HG03159 (cell line): ENCODE measurements at regions not wholly inside any gene's neighbourhood (a gene's known extent, or its start where the extent isn't known, plus 50 kb on each side); places are given as distances from the start of the nearest gene placed in this dataset.
"Not testable (repeated sequence)": the region's sequence is repeated elsewhere in the genome, so short reads cannot be mapped to it uniquely, and the experiment has no call there.

Experiments
- ATAC-seq: cut with Tn5 transposase; IDR thresholded peaks from one replicate; pipeline ENCODE4 v1.9.1; 2021; ENCODE audit warnings: mild to moderate bottlenecking, moderate library complexity; ENCODE audit not compliant: unreplicated experiment

- ATAC-seq, result not testable (repeated sequence)
These were observed 517.6 kb downstream of the TTLL7 start for GRCh38 chr1:83481284-83481683.

GRCh38 chr1:83479591-83480239 is 519.2 kb downstream of the TTLL7 start:
- ATAC-seq, result not testable (repeated sequence)

- not testable (repeated sequence) for ATAC-seq
These were observed 520.8 kb downstream of the TTLL7 start for GRCh38 chr1:83478127-83478526.

GRCh38 chr1:83476518-83476917 is 522.4 kb downstream of the TTLL7 start:
- peak; percentile 81 for ATAC-seq

GRCh38 chr1:83474946-83475345 is 524.0 kb downstream of the TTLL7 start:
- not testable (repeated sequence) for ATAC-seq

GRCh38 chr1:83473986-83474385 is 524.9 kb downstream of the TTLL7 start:
- ATAC-seq, result not testable (repeated sequence)

- ATAC-seq, result not testable (repeated sequence)
These were observed 526.9 kb downstream of the TTLL7 start for GRCh38 chr1:83472066-83472465.

- ATAC-seq, result not testable (repeated sequence)
These were observed 527.7 kb downstream of the TTLL7 start for GRCh38 chr1:83471272-83471671.

GRCh38 chr1:83468336-83468735 is 530.6 kb downstream of the TTLL7 start:
- not testable (repeated sequence) for ATAC-seq

GRCh38 chr1:83457735-83458248 is 541.1 kb downstream of the TTLL7 start:
- ATAC-seq, result peak; percentile 55

GRCh38 chr1:83457281-83457680 is 541.7 kb downstream of the TTLL7 start:
- ATAC-seq, result not testable (repeated sequence)

GRCh38 chr1:83455753-83456152 is 543.2 kb downstream of the TTLL7 start:
- ATAC-seq, result not testable (repeated sequence)

- ATAC-seq, result not testable (repeated sequence)
These were observed 553.1 kb downstream of the TTLL7 start for GRCh38 chr1:83445873-83446272.

GRCh38 chr1:83442412-83442811 is 556.5 kb downstream of the TTLL7 start:
- not testable (repeated sequence) for ATAC-seq

GRCh38 chr1:83440586-83440985 is 558.3 kb downstream of the TTLL7 start:
- not testable (repeated sequence) for ATAC-seq

GRCh38 chr1:83440021-83440420 is 558.9 kb downstream of the TTLL7 start:
- ATAC-seq, result not testable (repeated sequence)

GRCh38 chr1:83438316-83438715 is 560.6 kb downstream of the TTLL7 start:
- ATAC-seq, result not testable (repeated sequence)

GRCh38 chr1:83435336-83435735 is 563.6 kb downstream of the TTLL7 start:
- not testable (repeated sequence) for ATAC-seq

- not testable (repeated sequence) for ATAC-seq
These were observed 571.4 kb downstream of the TTLL7 start for GRCh38 chr1:83427566-83427965.

GRCh38 chr1:83423382-83423781 is 575.5 kb downstream of the TTLL7 start:
- ATAC-seq, result not testable (repeated sequence)

- no peak for ATAC-seq
These were observed 580.4 kb downstream of the TTLL7 start for GRCh38 chr1:83418558-83418957.

- ATAC-seq, result not testable (repeated sequence)
These were observed 585.2 kb downstream of the TTLL7 start for GRCh38 chr1:83413839-83414107.
